ENCODE measurements at regions not wholly inside any gene's neighbourhood (a gene's known extent, or its start where the extent isn't known, plus 50 kb on each side); places are given as distances from the start of the nearest gene placed in this dataset.

DNA sequence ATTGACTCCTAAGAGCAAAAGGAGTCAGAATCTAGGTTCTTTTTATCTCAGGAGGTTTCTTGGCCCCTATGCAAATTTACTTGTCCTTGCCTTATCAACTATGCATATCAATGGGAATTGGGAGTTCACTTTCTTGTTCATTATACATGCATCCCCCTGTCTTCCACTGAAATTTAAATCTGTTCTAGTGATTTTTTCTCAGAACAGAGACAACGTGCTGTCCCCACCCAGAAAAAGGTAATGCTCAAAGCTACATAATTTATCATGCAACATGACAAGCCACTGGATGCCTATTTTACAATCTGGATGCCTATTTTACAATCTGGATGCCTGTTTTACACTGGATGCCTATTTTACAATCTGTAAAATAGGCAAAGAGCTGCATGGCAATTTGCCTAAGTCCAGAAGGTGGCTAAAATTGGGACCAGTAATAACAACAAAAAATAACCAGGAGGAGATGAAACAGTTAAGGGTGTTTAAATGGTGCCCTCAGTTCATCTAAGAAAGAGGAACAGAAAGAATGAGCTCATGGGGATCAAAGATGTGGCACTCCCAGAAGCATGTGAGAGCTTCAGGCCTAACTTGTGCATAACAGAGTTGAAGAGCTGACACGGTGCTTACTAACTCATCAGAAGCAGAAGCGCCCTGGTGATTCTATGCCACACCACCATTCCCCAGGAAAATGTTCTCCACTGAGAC, 537.8 kb upstream of the BOD1L1 start:
- no peak for TF ChIP-seq EZH2 (IDR thresholded peaks at IDR 0.05; ENCODE audit: low read length, unreplicated experiment)
- TF ChIP-seq, protein P1, sequence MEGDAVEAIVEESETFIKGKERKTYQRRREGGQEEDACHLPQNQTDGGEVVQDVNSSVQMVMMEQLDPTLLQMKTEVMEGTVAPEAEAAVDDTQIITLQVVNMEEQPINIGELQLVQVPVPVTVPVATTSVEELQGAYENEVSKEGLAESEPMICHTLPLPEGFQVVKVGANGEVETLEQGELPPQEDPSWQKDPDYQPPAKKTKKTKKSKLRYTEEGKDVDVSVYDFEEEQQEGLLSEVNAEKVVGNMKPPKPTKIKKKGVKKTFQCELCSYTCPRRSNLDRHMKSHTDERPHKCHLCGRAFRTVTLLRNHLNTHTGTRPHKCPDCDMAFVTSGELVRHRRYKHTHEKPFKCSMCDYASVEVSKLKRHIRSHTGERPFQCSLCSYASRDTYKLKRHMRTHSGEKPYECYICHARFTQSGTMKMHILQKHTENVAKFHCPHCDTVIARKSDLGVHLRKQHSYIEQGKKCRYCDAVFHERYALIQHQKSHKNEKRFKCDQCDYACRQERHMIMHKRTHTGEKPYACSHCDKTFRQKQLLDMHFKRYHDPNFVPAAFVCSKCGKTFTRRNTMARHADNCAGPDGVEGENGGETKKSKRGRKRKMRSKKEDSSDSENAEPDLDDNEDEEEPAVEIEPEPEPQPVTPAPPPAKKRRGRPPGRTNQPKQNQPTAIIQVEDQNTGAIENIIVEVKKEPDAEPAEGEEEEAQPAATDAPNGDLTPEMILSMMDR (conservative IDR thresholded peaks at IDR 0.05; ENCODE audit: low read depth, low read length), result no peak
- TF ChIP-seq EZH2phosphoT487 (IDR thresholded peaks at IDR 0.05; ENCODE audit: borderline replicate concordance, low read length), result no peak
